ENCODE measurements at regions not wholly inside any gene's neighbourhood (a gene's known extent, or its start where the extent isn't known, plus 50 kb on each side); places are given as distances from the start of the nearest gene placed in this dataset.

DNA sequence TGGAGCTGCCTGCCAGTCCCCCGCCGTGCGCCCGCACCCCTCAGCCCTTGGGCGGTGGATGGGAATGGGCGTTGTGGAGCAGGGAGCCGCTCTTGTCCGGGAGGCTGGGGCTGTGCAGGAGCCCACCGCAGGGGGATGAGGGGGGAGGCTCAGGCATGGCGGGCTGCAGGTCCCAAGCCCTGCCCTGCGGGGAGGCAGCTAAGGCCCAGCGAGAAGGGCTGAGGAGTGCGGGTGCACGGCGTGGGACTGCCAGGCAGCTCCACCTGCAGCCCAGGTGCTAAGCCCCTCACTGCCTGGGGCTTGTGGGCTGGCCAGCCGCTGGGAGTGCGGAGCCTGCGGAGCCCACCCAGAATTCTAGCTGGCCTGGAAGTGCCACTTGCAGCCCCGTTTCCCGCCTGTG, 991.7 kb upstream of the ARRDC3 start:
- TF ChIP-seq, protein P1, sequence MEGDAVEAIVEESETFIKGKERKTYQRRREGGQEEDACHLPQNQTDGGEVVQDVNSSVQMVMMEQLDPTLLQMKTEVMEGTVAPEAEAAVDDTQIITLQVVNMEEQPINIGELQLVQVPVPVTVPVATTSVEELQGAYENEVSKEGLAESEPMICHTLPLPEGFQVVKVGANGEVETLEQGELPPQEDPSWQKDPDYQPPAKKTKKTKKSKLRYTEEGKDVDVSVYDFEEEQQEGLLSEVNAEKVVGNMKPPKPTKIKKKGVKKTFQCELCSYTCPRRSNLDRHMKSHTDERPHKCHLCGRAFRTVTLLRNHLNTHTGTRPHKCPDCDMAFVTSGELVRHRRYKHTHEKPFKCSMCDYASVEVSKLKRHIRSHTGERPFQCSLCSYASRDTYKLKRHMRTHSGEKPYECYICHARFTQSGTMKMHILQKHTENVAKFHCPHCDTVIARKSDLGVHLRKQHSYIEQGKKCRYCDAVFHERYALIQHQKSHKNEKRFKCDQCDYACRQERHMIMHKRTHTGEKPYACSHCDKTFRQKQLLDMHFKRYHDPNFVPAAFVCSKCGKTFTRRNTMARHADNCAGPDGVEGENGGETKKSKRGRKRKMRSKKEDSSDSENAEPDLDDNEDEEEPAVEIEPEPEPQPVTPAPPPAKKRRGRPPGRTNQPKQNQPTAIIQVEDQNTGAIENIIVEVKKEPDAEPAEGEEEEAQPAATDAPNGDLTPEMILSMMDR (conservative IDR thresholded peaks at IDR 0.05 in 1 of 2, IDR thresholded peaks at IDR 0.05 in 1 of 2; ENCODE audit: low read depth in 1 of 2, low read length in 2 of 2): no peak
- no peak for TF ChIP-seq EZH2 (IDR thresholded peaks at IDR 0.05; ENCODE audit: low read length, missing control alignments)

All from fibroblast of lung (primary cell).